Fibroblast of villous mesenchyme (primary cell): ENCODE measurements at regions not wholly inside any gene's neighbourhood (a gene's known extent, or its start where the extent isn't known, plus 50 kb on each side); places are given as distances from the start of the nearest gene placed in this dataset.

ENCODE experiments used
- DNase-seq: peaks from one replicate; pipeline ENCODE4 v3.0.0-alpha.2; 2010; ENCODE audit warnings: low read depth
- H3K4me3 ChIP-seq: 2 replicates; pipeline ENCODE4 v1.5.1; 2011; ENCODE audit warnings: low read depth, mild to moderate bottlenecking, low read length
- TF ChIP-seq, protein P1 (sequence below): IDR thresholded peaks from 2 replicates; pipeline ENCODE4 v1.5.1; 2012; ENCODE audit warnings: low read depth, mild to moderate bottlenecking, low read length; ENCODE audit not compliant: insufficient read depth

DNA sequence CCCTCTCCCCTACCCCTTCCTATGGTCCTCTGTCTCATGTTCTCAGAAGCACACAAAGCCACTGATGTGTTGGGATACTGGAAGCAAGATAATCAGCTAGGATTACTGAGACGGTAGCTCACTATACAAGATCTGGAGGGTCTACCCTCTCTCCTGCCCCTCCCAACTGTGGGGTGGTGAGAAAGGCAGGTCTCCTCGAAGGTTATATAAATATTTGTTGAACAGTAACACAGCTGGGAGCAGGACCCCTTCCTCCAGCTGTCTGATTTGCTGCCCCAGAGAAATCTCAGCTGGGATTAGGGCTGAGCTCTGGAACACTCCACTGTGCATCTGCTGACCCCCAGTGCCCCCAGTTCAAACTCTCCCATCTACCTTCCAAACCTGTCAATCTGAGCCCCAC is 94.2 kb upstream of the IPO9 start:
- no peak overlapping the region for H3K4me3 ChIP-seq
- TF ChIP-seq, protein P1, sequence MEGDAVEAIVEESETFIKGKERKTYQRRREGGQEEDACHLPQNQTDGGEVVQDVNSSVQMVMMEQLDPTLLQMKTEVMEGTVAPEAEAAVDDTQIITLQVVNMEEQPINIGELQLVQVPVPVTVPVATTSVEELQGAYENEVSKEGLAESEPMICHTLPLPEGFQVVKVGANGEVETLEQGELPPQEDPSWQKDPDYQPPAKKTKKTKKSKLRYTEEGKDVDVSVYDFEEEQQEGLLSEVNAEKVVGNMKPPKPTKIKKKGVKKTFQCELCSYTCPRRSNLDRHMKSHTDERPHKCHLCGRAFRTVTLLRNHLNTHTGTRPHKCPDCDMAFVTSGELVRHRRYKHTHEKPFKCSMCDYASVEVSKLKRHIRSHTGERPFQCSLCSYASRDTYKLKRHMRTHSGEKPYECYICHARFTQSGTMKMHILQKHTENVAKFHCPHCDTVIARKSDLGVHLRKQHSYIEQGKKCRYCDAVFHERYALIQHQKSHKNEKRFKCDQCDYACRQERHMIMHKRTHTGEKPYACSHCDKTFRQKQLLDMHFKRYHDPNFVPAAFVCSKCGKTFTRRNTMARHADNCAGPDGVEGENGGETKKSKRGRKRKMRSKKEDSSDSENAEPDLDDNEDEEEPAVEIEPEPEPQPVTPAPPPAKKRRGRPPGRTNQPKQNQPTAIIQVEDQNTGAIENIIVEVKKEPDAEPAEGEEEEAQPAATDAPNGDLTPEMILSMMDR = no peak

DNA sequence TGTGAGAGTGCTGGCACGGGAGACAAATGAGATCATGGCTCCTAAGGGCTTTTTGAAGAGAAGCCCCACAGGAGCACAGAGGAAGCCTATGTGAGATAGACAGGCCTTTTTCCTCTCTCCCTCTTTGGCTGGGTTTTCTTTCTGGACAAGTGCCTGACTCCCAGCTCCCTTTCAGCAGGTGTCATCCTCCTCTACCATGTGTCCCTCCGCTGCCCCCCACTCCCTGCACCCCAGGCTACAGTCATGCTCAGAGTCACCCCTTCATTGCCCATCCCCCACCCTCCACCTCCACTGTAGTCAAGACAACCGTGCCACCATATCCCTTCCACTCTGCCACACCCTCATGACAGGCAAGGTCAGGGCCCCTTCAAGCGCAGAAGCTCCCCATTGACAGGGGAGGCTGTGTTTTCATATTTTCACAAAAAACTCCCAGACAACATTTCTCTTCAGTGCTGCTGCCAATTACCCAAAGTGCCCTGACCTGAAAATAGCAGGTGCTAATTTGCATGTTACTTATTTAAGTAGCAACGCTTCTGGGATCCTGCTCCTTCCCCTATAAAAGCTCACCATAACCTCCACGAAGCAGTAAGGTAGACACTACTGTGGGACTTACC is 92.1 kb upstream of the IPO9 start:
- no peak overlapping the region for H3K4me3 ChIP-seq
- TF ChIP-seq, protein P1 = no peak
- DNase-seq = no peak

More for the DNA sequence above, 94.2 kb upstream of the IPO9 start:
- peak; percentile 81 for DNase-seq

DNA sequence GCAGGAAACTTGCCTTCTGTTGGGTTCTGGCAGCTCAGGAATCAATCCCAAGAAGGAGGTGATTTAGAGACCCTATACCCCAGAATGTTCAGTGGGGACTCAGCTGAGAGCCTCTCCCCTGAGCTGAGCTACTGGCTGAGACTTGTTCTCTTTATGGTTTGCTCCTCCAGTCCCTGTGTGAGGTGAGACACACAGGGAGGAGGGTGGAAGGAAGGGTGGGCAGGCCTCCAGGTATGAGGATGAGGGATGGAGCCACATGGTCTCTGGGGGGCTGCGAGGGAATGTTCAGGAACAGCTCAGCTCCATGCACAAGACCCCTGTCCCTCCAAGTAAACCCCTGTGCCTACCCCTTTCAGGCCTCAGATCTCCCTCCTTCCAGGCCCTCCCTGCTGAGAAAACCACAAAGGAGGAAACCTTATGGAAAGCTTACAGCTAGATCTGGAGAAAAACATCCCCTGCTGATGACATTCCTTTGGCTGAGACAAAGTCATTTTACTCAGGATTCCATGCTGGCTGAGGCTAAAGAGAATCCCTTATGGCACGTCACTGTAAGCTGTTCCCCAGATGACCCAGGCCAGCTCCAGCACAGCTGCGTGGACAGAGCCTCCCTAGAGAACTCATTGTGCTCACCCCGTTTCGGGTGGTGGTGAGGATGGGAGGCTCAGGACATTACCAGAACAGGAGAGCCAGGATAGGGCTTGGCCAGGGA is 91.5 kb upstream of the IPO9 start:
- TF ChIP-seq, protein P1 = no peak
- DNase-seq = peak; percentile 95
- H3K4me3 ChIP-seq = no peak overlapping the region

DNA sequence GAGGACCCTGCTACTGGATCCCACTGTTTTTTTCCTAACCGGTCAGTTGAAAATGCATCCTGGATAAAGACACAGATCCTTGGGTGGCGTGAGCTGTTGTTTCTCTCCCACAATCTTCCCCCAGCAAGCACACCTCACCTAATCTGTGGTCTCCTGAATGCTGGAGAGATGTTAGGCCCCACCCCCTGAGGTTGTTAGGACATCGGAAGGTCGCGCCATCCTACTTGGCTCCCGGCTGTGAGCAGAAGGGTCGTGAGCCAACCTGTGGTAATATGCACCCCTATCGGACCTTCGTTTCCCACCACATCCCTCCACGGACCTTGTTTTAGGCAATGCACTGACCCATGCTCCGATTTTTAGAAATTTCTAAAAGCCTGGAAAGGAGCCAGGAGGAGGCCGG is 89.9 kb upstream of the IPO9 start:
- TF ChIP-seq, protein P1 = no peak
- DNase-seq = no peak
- H3K4me3 ChIP-seq = peak overlapping the region; percentile 87

DNA sequence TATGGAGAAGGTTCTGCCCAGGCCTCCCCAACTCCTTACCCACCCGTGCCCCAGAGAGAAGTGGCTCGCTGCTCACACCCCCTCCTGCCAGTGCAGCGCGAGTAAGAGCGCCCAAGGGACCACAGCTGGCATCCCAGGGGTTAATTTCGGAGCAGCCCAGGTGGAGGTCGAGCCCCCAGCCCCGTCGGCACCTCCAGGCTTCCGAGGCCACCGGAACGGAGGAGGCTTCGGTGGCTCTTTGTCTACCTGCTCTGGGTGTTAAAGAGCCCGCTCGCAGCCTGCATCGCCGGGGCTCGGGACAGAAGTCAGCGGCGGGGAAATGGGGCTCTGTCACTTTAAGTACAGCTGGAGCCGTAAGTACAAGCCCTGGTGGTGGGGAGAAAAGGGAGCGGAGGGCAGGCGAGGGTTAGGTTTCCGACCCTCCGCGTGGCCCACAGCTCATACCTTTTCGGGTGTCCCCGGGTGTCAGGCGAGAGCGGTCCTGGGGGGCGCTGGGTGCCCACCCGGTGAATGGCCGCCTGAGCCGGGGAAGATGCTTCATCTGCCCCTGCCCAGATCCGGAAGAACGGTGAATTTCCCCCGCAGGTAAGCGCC is 89.4 kb upstream of the IPO9 start:
- TF ChIP-seq, protein P1 = peak; percentile 3
- DNase-seq = peak; percentile 69
- peak overlapping the region; percentile 87 for H3K4me3 ChIP-seq

DNA sequence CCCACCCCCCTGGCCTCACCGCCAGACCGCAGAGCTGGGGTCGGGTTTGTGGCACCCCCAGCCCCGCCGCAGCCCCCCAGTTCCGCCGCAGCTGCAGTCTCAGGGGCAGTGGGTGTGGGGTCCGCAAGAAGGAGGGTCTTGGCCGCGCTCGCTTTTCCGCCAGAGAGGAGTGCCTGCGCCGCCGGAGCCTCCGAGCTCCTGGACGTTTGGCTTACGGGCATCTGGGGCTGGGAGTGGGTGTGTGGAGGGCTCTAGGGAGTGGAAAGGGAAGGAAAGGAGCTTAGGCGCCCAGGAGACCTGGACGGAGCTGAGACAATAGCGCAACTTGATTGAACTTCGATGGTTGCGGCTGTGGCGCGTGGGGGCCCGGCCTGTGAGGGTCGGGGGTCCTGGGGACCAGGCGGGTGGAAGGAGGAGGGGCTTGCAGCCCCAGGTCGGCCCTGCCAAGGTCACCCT is 88.8 kb upstream of the IPO9 start:
- no peak for DNase-seq
- peak overlapping the region; percentile 87 for H3K4me3 ChIP-seq
- TF ChIP-seq, protein P1 = peak; percentile 0
